ENCODE measurements at regions not wholly inside any gene's neighbourhood (a gene's known extent, or its start where the extent isn't known, plus 50 kb on each side); places are given as distances from the start of the nearest gene placed in this dataset.
A peak's percentile ranks its signal among the peaks of the same experiment; 100 is the strongest.

- no peak overlapping the region for H3K27ac Mint-ChIP-seq (ENCODE audit: unreplicated experiment)
- no peak overlapping the region for H3K4me3 Mint-ChIP-seq (ENCODE audit: unreplicated experiment)
- no peaks in the 10 kb centered on the region for H3K9me3 Mint-ChIP-seq (ENCODE audit: unreplicated experiment)
- TF ChIP-seq CTCF (IDR thresholded peaks at IDR 0.05; ENCODE audit: partially characterized antibody, unreplicated experiment) = no peak
- no peaks in the 10 kb centered on the region for H3K27me3 Mint-ChIP-seq (ENCODE audit: unreplicated experiment)
- H3K4me1 Mint-ChIP-seq (ENCODE audit: low read depth, unreplicated experiment) = no peaks in the 10 kb centered on the region
- no peak for DNase-seq
- H3K36me3 Mint-ChIP-seq (ENCODE audit: unreplicated experiment) = no peaks in the 10 kb centered on the region
These were observed 932.8 kb upstream of the POU3F3 start for GRCh38 chr2:103921161-103921560.

- no peaks in the 10 kb centered on the region for H3K9me3 Mint-ChIP-seq (ENCODE audit: unreplicated experiment)
- H3K4me1 Mint-ChIP-seq (ENCODE audit: low read depth, unreplicated experiment) = no peaks in the 10 kb centered on the region
- no peaks in the 10 kb centered on the region for H3K36me3 Mint-ChIP-seq (ENCODE audit: unreplicated experiment)
- no peak for DNase-seq
- no peak overlapping the region for H3K4me3 Mint-ChIP-seq (ENCODE audit: unreplicated experiment)
- no peaks in the 10 kb centered on the region for H3K27me3 Mint-ChIP-seq (ENCODE audit: unreplicated experiment)
- no peak overlapping the region for H3K27ac Mint-ChIP-seq (ENCODE audit: unreplicated experiment)
- no peak for TF ChIP-seq CTCF (IDR thresholded peaks at IDR 0.05; ENCODE audit: partially characterized antibody, unreplicated experiment)
These were observed 911.7 kb upstream of the POU3F3 start for GRCh38 chr2:103942199-103942598.

- Mint-ChIP-seq H3K9me3 (ENCODE audit: unreplicated experiment) (no peaks in the 10 kb centered on the region), H3K27me3 (ENCODE audit: unreplicated experiment) (no peaks in the 10 kb centered on the region), H3K4me1 (ENCODE audit: low read depth, unreplicated experiment) (no peaks in the 10 kb centered on the region), H3K27ac (ENCODE audit: unreplicated experiment) (no peak overlapping the region), H3K4me3 (ENCODE audit: unreplicated experiment) (no peak overlapping the region), H3K36me3 (ENCODE audit: unreplicated experiment) (no peaks in the 10 kb centered on the region)
- no peak for DNase-seq
- no peak for TF ChIP-seq CTCF (IDR thresholded peaks at IDR 0.05; ENCODE audit: partially characterized antibody, unreplicated experiment)
These were observed 908.8 kb upstream of the POU3F3 start for GRCh38 chr2:103945083-103945482.

GRCh38 chr2:103959174-103960128 is 894.5 kb upstream of the POU3F3 start:
- H3K9me3 Mint-ChIP-seq (ENCODE audit: unreplicated experiment) = no peaks in the 10 kb centered on the region
- peak; percentile 71 for DNase-seq
- TF ChIP-seq CTCF (IDR thresholded peaks at IDR 0.05; ENCODE audit: partially characterized antibody, unreplicated experiment) = peak; percentile 72
- no peak overlapping the region for H3K4me3 Mint-ChIP-seq (ENCODE audit: unreplicated experiment)
- peaks cover 5% of the 10 kb centered on the region for H3K4me1 Mint-ChIP-seq (ENCODE audit: low read depth, unreplicated experiment)
- no peaks in the 10 kb centered on the region for H3K36me3 Mint-ChIP-seq (ENCODE audit: unreplicated experiment)
- no peaks in the 10 kb centered on the region for H3K27me3 Mint-ChIP-seq (ENCODE audit: unreplicated experiment)
- H3K27ac Mint-ChIP-seq (ENCODE audit: unreplicated experiment) = no peak overlapping the region

GRCh38 chr2:103960129-103960513 is 893.8 kb upstream of the POU3F3 start:
- no peak for DNase-seq
- Mint-ChIP-seq H3K9me3 (ENCODE audit: unreplicated experiment) (no peaks in the 10 kb centered on the region), H3K27me3 (ENCODE audit: unreplicated experiment) (no peaks in the 10 kb centered on the region), H3K36me3 (ENCODE audit: unreplicated experiment) (no peaks in the 10 kb centered on the region), H3K27ac (ENCODE audit: unreplicated experiment) (no peak overlapping the region), H3K4me1 (ENCODE audit: low read depth, unreplicated experiment) (peaks cover 5% of the 10 kb centered on the region), H3K4me3 (ENCODE audit: unreplicated experiment) (no peak overlapping the region)
- TF ChIP-seq CTCF (IDR thresholded peaks at IDR 0.05; ENCODE audit: partially characterized antibody, unreplicated experiment) = no peak

All from glutamatergic neuron (in vitro differentiated cells).